ENCODE measurements at regions not wholly inside any gene's neighbourhood (a gene's known extent, or its start where the extent isn't known, plus 50 kb on each side); places are given as distances from the start of the nearest gene placed in this dataset.
"Not testable (repeated sequence)": the region's sequence is repeated elsewhere in the genome, so short reads cannot be mapped to it uniquely, and the experiment has no call there.

- no peak for TF ChIP-seq CTCF (IDR thresholded peaks at IDR 0.05)
- intact Hi-C loops (cut with DNase I), result no loop called here
- no peaks in the 10 kb centered on the region for H3K9me3 ChIP-seq
- H3K36me3 ChIP-seq, result no peaks in the 10 kb centered on the region
- no peaks in the 10 kb centered on the region for H3K4me1 ChIP-seq
- DNase-seq, result no peak
- H3K27me3 ChIP-seq, result peaks cover 10% of the 10 kb centered on the region
- ATAC-seq, result no peak
- H3K27ac ChIP-seq, result no peak overlapping the region
- no peak overlapping the region for H3K4me3 ChIP-seq
Measured at GRCh38 chr9:34771007-34771406, 61.1 kb upstream of the CCL21 start.

GRCh38 chr9:34767087-34767486 lies 57.2 kb upstream of the CCL21 start:
- intact Hi-C loops (cut with DNase I); H3K4me1 ChIP-seq; DNase-seq; H3K36me3 ChIP-seq; H3K27ac ChIP-seq; H3K4me3 ChIP-seq; H3K9me3 ChIP-seq; H3K27me3 ChIP-seq; ATAC-seq: not testable (repeated sequence)

GRCh38 chr9:34760196-34761040 lies 50.5 kb upstream of the CCL21 start:
- H3K4me3 ChIP-seq; H3K36me3 ChIP-seq; H3K27me3 ChIP-seq; intact Hi-C loops (cut with DNase I); H3K4me1 ChIP-seq; H3K9me3 ChIP-seq; H3K27ac ChIP-seq: not testable (repeated sequence)
- ATAC-seq (peak; percentile 89), DNase-seq (peak; percentile 71)
- peak; percentile 63 for TF ChIP-seq CTCF (IDR thresholded peaks at IDR 0.05)
